ENCODE measurements at regions not wholly inside any gene's neighbourhood (a gene's known extent, or its start where the extent isn't known, plus 50 kb on each side); places are given as distances from the start of the nearest gene placed in this dataset.

- TF ChIP-seq CTCF (IDR thresholded peaks at IDR 0.05) (no peak), EP300 (IDR thresholded peaks at IDR 0.05) (no peak)
Observed at GRCh38 chr3:113150250-113150649, 61.1 kb upstream of the BOC start.

Measured in upper lobe of left lung (tissue), 4 donors.